ENCODE measurements at regions not wholly inside any gene's neighbourhood (a gene's known extent, or its start where the extent isn't known, plus 50 kb on each side); places are given as distances from the start of the nearest gene placed in this dataset.

DNA sequence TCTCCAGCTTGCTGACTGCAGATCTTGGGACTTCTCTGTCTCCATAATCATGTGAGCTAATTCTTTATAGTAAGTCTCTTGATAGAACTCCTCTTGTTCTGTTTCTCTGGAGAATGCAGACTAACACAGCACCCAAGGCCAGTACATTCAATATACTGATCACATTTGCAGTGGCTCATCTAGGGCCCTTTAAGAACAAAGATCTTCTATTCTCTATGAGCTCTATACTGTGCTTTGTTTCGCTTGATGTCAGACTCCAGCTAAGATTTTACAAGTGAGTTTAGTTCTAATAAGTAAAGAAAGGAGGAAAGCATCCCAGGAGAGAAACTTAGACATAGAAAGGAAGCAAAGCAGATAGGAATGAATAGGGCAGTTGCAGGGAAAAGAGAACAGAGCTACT is 69.3 kb upstream of the TMPO start:
- TF ChIP-seq, protein P1, sequence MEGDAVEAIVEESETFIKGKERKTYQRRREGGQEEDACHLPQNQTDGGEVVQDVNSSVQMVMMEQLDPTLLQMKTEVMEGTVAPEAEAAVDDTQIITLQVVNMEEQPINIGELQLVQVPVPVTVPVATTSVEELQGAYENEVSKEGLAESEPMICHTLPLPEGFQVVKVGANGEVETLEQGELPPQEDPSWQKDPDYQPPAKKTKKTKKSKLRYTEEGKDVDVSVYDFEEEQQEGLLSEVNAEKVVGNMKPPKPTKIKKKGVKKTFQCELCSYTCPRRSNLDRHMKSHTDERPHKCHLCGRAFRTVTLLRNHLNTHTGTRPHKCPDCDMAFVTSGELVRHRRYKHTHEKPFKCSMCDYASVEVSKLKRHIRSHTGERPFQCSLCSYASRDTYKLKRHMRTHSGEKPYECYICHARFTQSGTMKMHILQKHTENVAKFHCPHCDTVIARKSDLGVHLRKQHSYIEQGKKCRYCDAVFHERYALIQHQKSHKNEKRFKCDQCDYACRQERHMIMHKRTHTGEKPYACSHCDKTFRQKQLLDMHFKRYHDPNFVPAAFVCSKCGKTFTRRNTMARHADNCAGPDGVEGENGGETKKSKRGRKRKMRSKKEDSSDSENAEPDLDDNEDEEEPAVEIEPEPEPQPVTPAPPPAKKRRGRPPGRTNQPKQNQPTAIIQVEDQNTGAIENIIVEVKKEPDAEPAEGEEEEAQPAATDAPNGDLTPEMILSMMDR (IDR thresholded peaks at IDR 0.05): no peak
- no peak for TF ChIP-seq POLR2A (IDR thresholded peaks at IDR 0.05)

Data from adrenal gland (tissue), 5 donors.